RWPE2 (cell line): ENCODE measurements at regions not wholly inside any gene's neighbourhood (a gene's known extent, or its start where the extent isn't known, plus 50 kb on each side); places are given as distances from the start of the nearest gene placed in this dataset.

Source experiments
- ATAC-seq: fragments of 200-7000 bp; cut with Tn5 transposase; 3 replicates; pipeline ENCODE4 v1.9.1; 2021; ENCODE audit warnings: low read depth
- DNase-seq: peaks from one replicate; pipeline ENCODE4 v3.0.0-alpha.2; 2020; ENCODE audit warnings: low spot score
- H3K27ac ChIP-seq: fragments of 450-650 bp; 2 replicates; pipeline ENCODE4 v1.5.1; 2017; ENCODE audit warnings: mild to moderate bottlenecking; ENCODE audit not compliant: poor library complexity, severe bottlenecking
- H3K27me3 ChIP-seq: fragments of 250-450 bp; sonication (Bioruptor Pico); 2 replicates; pipeline ENCODE4 v1.5.1; 2021; ENCODE audit warnings: mild to moderate bottlenecking, moderate library complexity; ENCODE audit not compliant: insufficient read depth, poor library complexity, severe bottlenecking
- H3K36me3 ChIP-seq: fragments of 250-450 bp; sonication (Bioruptor Pico); 2 replicates; pipeline ENCODE4 v1.5.1; 2020; ENCODE audit warnings: low read depth, mild to moderate bottlenecking, moderate library complexity
- H3K4me1 ChIP-seq: fragments of 250-450 bp; sonication (Bioruptor Pico); 2 replicates; pipeline ENCODE4 v1.5.1; 2021; ENCODE audit warnings: mild to moderate bottlenecking, moderate library complexity; ENCODE audit not compliant: insufficient read depth, poor library complexity, severe bottlenecking
- H3K4me3 ChIP-seq: fragments of 250-450 bp; sonication (Bioruptor Pico); 2 replicates; pipeline ENCODE4 v1.5.1; 2021; ENCODE audit warnings: mild to moderate bottlenecking, moderate library complexity; ENCODE audit not compliant: severe bottlenecking
- H3K9me3 ChIP-seq: fragments of 250-450 bp; sonication (Bioruptor Pico); 2 replicates; pipeline ENCODE4 v1.5.1; 2021; ENCODE audit warnings: mild to moderate bottlenecking, moderate library complexity; ENCODE audit not compliant: severe bottlenecking
- TF ChIP-seq, protein P1 (sequence below): fragments of 450-650 bp; IDR thresholded peaks from one replicate; pipeline ENCODE4 v1.5.1; 2017; ENCODE audit warnings: mild to moderate bottlenecking, moderate library complexity; ENCODE audit not compliant: poor library complexity, severe bottlenecking

DNA sequence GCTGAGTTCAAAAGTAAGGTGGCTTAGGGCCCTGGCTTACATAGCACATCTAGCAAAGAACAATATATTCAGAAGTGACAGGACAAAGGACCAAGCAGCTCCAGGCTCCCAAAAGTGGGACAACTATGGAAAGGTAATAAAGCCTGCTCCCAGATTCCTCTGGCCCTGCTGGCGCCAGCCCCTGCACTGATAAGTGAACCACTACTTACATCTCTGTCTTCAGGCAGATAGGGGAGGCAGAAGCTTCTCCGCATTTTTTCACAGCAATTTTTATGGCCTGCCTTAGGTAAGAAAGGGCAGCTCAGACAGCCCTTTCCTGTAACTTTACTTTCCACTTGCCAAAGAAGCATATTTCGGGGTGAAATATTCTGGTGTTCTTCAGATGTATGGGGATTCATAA is 83.9 kb downstream of the MTNR1A start:
- H3K27me3 ChIP-seq: no peaks in the 10 kb centered on the region
- no peaks in the 10 kb centered on the region for H3K36me3 ChIP-seq
- DNase-seq: no peak
- TF ChIP-seq, protein P1, sequence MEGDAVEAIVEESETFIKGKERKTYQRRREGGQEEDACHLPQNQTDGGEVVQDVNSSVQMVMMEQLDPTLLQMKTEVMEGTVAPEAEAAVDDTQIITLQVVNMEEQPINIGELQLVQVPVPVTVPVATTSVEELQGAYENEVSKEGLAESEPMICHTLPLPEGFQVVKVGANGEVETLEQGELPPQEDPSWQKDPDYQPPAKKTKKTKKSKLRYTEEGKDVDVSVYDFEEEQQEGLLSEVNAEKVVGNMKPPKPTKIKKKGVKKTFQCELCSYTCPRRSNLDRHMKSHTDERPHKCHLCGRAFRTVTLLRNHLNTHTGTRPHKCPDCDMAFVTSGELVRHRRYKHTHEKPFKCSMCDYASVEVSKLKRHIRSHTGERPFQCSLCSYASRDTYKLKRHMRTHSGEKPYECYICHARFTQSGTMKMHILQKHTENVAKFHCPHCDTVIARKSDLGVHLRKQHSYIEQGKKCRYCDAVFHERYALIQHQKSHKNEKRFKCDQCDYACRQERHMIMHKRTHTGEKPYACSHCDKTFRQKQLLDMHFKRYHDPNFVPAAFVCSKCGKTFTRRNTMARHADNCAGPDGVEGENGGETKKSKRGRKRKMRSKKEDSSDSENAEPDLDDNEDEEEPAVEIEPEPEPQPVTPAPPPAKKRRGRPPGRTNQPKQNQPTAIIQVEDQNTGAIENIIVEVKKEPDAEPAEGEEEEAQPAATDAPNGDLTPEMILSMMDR: no peak
- H3K4me1 ChIP-seq: no peaks in the 10 kb centered on the region
- no peak overlapping the region for H3K27ac ChIP-seq
- ATAC-seq: no peak
- H3K4me3 ChIP-seq: no peak overlapping the region
- H3K9me3 ChIP-seq: no peaks in the 10 kb centered on the region

DNA sequence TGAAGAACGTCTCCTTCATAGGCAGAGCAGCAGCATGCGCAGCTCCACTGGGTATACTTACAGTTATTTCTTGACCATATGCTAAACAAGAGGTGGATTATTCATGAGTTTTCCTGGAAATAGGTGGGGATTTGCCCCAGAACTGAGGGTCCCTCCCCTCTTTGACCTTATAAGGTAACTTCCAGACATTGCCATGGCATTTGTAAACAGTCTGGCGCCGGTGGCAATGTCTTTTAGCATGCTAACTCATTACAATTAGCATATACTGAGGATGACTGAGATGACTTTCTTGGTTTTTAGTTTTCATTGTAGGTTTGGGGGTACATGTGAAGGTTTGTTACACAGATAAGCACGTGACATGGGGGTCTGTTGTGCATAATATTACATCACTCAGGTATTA is 97.3 kb downstream of the MTNR1A start:
- Histone ChIP-seq H3K27ac (no peak overlapping the region), H3K36me3 (no peaks in the 10 kb centered on the region), H3K27me3 (no peaks in the 10 kb centered on the region), H3K4me1 (no peaks in the 10 kb centered on the region), H3K9me3 (no peaks in the 10 kb centered on the region), H3K4me3 (no peak overlapping the region)
- ATAC-seq: no peak
- DNase-seq: no peak
- TF ChIP-seq, protein P1: no peak

DNA sequence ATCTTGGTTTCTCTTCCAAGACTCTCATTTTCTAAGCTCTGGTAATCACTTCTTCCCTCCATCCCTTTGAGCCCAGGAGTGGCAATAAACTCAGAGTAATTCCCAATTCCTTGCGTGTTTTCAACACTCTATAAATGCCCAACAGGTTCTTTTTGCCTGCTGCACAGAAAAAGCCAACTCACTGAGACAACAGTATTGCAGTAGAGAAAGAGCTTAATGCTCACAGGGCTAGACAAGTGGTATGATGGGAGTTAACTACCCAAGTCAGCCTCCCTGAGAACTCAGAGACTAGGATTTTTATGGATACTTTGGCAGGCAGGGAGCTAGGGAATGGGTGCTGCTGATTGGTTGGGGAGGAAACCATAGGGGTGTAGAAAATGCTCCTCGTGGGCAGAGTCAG is 103.4 kb downstream of the MTNR1A start:
- H3K4me3 ChIP-seq: no peak overlapping the region
- ATAC-seq: no peak
- H3K9me3 ChIP-seq: no peaks in the 10 kb centered on the region
- TF ChIP-seq, protein P1: no peak
- no peaks in the 10 kb centered on the region for H3K36me3 ChIP-seq
- no peak for DNase-seq
- no peaks in the 10 kb centered on the region for H3K4me1 ChIP-seq
- no peaks in the 10 kb centered on the region for H3K27me3 ChIP-seq
- H3K27ac ChIP-seq: no peak overlapping the region

DNA sequence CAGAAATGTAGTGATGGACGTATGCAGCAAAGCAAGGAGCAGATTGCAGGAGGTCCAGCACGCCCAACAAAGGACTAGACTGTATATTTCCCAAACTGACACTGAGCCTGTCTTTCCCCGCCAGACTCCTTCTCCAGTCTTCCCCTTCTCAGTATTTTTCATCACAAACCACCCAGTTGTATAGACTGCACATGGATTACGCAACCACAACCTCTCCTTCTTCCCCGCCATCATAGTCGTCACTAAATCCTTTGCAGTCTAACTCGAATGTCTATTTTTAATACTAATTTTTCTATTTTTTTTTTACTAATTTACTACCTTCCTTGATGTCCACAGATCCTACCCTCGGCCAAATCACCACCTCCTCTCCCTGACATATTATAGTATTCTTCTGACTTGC is 105.4 kb downstream of the MTNR1A start:
- Histone ChIP-seq H3K27me3 (no peaks in the 10 kb centered on the region), H3K9me3 (no peaks in the 10 kb centered on the region), H3K4me3 (no peak overlapping the region), H3K36me3 (no peaks in the 10 kb centered on the region), H3K27ac (no peak overlapping the region), H3K4me1 (no peaks in the 10 kb centered on the region)
- ATAC-seq (no peak), DNase-seq (no peak)
- TF ChIP-seq, protein P1: no peak

DNA sequence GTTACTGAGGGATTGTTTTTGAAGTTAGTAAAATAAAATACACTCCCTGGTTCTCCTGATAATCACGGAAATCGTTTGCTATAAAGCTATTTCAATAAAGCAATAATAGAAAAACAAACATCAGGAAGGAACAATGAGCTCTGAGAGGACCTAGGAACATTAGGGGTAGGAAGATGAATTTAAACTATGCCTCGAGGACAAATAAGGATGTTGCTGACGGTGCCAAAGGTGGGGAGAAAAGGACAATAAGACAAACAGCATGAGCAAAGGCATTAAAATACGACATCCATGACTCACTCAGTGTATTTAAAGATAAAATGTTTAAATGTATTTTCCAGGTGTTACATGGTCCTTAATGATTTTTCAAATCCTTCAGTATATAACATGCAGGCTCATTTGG is 110.3 kb downstream of the MTNR1A start:
- DNase-seq (no peak), ATAC-seq (no peak)
- no peak overlapping the region for H3K4me3 ChIP-seq
- TF ChIP-seq, protein P1: no peak
- H3K27ac ChIP-seq: no peak overlapping the region
- H3K9me3 ChIP-seq: no peaks in the 10 kb centered on the region
- no peaks in the 10 kb centered on the region for H3K27me3 ChIP-seq
- no peaks in the 10 kb centered on the region for H3K36me3 ChIP-seq
- H3K4me1 ChIP-seq: no peaks in the 10 kb centered on the region
